ENCODE measurements at regions not wholly inside any gene's neighbourhood (a gene's known extent, or its start where the extent isn't known, plus 50 kb on each side); places are given as distances from the start of the nearest gene placed in this dataset.
"Not testable (repeated sequence)": the region's sequence is repeated elsewhere in the genome, so short reads cannot be mapped to it uniquely, and the experiment has no call there.

DNA sequence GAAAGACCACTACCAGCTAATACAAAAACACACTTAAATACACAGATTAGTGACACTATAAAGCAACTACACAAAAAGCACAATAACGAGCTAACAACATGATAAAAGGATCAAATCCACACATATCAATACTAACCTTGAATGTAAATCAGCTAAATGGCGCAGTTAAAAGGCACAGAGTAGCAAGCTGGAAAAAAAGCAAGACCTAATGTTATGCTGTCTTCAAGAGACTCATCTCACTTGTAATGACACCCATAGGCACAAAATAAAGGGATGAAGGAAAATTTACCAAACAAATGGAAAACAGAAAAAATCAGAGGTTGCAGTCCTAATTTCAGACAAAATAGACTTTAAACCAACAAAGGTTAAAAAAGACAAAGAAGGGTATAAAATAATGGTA lies 86.3 kb downstream of the NUS1 start:
- DNase-seq (ENCODE audit: low read depth) = no peak

GRCh38 chr6:117771403-117771802 lies 96.1 kb downstream of the NUS1 start:
- no peak for DNase-seq (ENCODE audit: low read depth)

GRCh38 chr6:117776441-117776840 lies 101.2 kb downstream of the NUS1 start:
- peak; percentile 45 for DNase-seq (ENCODE audit: low read depth)

- DNase-seq (ENCODE audit: low read depth) = no peak
These were observed 106.3 kb downstream of the NUS1 start for GRCh38 chr6:117781550-117781949.

DNA sequence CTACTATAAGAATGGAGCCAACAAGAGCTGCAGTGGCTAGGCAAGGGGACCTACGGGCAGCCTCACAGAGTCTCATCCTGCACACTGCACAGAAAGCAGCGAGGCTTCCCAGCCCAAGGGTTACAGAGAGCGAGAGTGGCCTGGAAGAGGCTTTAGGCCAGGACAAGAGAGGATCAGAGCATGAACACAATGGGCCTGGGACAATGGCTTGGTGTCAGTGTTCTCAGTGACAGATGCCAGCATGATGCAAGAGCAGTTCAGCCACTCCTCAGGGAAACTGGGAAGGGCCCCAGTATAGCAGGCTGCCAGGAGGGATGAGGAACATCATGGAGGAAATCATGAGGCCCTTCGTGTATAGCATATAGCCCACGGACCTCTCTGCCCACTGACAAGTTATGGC lies 108.0 kb downstream of the NUS1 start:
- DNase-seq (ENCODE audit: low read depth) = no peak

- no peak for DNase-seq (ENCODE audit: low read depth)
These were observed 115.7 kb downstream of the NUS1 start for GRCh38 chr6:117791012-117791411.

DNA sequence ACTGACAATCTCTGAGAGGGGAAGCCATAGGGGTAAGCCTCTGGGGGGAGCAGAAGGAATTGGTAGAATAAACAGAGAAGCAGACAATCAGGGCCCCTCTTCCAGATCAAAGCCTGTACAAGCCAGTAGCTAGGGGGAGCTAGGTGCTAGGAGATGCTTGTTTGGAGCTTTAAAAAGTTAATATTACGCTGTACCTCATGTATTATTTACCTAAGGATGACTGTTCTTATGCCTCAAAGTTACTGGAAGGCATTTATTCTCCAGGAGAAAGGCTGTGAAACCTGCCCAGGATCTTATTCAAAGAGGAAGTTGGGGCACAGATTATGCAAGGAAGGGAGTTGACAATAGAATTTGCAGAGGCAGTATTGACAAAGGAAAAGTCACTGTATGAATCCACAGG lies 111.8 kb upstream of the SLC35F1 start:
- DNase-seq (ENCODE audit: low read depth) = no peak

DNA sequence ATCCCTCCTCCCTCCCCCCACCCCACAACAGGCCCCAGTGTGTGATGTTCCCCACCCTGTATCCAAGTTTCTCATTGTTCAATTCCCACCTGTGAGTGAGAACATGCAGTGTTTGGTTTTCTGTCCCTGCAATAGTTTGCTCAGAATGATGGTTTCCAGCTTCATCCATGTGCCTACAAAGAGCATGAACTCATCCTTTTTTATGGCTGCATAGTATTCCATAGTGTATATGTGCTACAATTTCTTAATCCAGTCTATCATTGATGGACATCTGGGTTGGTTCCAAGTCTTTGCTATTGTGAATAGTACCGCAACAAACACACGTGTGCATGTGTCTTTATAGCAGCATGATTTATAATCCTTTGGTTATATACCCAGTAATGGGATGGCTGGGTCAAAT lies 108.2 kb upstream of the SLC35F1 start:
- DNase-seq (ENCODE audit: low read depth) = not testable (repeated sequence)

- no peak for DNase-seq (ENCODE audit: low read depth)
These were observed 96.8 kb upstream of the SLC35F1 start for GRCh38 chr6:117810269-117810668.

GRCh38 chr6:117817499-117817898 lies 89.6 kb upstream of the SLC35F1 start:
- no peak for DNase-seq (ENCODE audit: low read depth)

DNA sequence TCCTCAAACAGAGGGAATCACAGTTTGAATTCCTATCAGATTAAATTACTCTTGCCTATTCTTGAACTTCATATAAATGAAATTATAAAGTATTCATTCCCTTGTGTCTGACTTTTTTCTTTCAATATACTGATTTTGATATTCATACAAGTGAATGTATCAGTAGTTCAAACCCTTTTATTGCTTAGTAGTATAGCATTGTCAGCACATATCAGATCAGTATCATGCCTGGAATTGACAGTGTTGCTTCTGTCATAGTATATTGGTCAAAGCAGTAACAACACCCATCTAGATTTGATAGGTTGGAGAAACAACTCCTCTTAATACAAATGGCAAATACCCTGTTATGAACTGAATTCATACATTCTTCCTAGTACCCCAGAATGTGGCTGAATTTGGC lies 89.1 kb upstream of the SLC35F1 start:
- no peak for DNase-seq (ENCODE audit: low read depth)

DNA sequence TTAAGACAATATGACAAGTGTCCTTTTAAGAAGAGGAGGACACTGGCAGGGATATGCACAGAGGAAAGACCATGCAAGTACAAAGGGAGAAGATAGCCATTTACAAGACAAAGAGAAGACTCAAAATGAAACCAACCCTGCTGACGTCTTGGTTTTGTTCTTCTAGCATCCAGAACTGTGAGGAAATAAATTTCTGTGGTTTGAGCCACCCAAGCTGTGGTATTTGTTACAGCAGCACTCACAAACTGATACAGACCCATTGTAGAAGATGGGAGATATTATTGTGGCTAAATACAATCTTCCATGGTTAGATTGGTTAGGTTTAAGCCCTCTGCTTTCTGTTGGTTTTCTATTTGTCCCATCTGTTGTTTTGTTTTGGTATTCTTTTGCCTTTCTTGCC lies 88.6 kb upstream of the SLC35F1 start:
- DNase-seq (ENCODE audit: low read depth) = no peak

DNA sequence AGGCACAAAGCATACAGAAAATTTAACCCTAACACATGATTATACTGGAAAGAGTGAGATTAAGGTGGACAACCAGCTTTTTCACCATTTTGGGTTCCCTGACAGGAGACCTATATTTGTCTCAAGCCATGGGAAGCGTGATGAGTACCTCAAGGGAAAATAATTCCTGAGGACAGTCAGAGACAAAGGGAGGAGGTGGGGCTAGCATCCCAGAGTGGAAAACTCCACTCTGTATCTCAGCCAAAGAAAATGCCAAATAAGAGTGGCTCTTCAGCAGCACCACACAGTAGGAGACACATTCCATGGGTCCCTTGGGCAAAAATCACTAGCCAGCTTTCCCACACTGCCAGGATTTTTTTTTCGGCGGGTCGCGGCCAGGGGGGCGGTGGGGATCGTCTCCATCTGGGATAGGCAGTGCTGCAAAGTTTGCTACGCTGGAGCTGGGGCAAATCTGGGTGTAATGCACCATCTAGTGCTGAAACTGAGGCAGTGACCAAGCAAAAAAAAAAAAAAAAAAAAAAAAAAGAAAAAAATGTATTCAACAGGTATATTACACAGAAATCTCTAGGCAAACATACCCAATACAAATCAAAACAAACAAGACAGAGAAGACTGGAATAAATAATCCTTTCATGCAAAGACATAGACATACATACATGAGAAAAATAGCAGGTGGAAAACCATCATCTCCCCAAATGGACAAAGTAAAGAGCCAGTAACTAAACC lies 77.3 kb upstream of the SLC35F1 start:
- peak; percentile 42 for DNase-seq (ENCODE audit: low read depth)

DNA sequence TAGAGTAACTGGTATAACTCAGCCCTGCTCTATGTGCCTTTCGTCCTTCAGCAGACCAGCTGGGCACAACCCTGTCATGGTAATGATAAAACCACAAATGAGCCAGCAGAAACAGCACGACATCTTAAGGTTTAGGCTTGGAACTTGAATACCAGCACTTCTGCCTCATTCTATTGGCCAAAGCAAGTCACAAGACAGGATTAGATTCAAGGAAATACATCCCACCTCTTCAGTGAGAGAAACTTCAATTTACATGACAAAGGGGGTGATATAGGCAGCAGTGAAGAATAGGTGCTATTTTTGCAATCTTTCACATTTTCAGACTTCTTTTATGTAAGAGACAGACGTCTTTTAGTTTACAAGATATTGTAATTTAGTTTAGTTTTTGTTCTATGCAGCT lies 69.8 kb upstream of the SLC35F1 start:
- no peak for DNase-seq (ENCODE audit: low read depth)

- DNase-seq (ENCODE audit: low read depth) = peak; percentile 34
These were observed 66.5 kb upstream of the SLC35F1 start for GRCh38 chr6:117840541-117840983.

DNA sequence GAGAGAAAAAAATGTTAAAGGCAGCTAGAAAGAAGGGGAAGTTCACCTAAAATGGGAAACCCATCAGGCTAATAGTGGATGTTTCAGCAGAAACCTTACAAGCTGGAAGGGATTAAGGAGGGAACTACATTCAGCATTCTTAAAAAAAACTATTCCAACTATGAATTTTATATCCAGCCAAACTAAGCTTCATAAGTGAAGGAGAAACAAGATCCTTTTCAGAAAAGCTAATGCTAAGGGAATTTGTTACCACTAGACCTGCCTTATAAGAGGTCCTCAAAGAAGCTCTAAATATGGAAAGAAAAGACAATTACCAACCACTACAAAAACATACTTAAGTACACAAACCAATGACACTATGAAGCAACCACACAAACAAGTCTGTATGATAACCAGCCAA lies 59.2 kb upstream of the SLC35F1 start:
- DNase-seq (ENCODE audit: low read depth) = no peak

DNA sequence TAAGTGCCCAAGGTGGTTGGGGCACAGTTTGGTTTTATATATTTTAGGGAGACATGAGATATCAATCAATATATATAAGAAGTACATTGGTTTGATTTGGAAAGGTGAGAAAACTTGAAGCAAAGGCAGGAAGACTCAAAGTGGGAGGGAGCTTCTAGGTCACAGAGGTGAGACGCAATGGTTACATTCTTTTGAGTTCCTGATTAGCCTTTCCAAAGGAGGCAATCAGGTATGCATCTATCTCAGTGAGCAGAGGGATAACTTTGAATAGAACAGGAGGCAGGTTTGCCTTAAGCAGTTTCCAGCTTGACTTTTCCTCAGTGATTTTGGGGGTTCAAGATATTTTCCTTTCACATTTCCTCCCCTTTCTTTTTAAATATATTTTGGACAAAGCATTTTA lies 58.0 kb upstream of the SLC35F1 start:
- no peak for DNase-seq (ENCODE audit: low read depth)

All from HT1080 (cell line).